ENCODE measurements at regions not wholly inside any gene's neighbourhood (a gene's known extent, or its start where the extent isn't known, plus 50 kb on each side); places are given as distances from the start of the nearest gene placed in this dataset.

DNA sequence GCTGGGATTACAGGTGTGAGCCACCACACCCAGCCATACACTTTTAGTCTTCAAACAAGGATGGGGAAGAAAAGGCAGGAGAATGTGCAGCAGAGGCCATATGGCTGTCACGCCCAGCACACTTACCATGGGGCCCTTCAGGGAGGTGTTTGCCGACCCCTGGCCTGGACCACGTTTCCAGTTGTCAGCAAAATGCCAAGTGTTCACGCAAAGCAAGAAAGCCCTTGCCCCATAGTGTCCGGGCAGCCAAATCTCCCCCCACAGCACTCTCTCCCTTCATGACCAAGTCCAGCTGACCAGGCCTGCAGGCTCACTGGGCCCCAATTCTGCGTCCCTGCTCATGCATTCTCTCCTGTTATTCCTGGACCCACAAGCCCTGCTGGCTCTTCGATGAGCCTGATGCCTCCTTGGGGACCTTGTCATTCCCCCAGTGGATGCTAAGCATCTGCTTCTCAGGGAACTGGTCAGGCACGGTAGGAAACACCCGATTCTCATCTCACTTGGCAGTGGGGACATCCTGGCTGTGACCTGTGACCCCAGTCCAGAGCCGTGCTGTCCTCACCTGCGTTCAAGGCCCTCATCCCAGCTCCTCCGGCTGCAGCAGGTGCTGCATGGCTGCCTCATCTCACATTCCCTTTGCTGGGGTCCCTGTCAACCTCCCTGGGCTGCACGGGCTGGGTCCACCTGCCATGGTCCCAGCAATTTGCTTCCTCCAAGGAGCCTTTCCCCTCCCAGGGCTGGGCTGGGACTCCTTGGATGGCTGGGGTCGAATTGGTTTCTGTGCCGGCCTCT lies 96.4 kb downstream of the CTTN start:
- no peak overlapping the region for H3K27ac ChIP-seq (ENCODE audit: low read depth in 1 of 2, low read length in 1 of 2)
- TF ChIP-seq CTCF (IDR thresholded peaks at IDR 0.05; ENCODE audit: control extremely low read depth, extremely low read depth): no peak
- no peaks in the 10 kb centered on the region for H3K27me3 ChIP-seq (ENCODE audit: control insufficient read depth in 3 of 3, insufficient read depth in 3 of 3, low read length in 2 of 3)
- H3K36me3 ChIP-seq (ENCODE audit: control insufficient read depth in 4 of 4, insufficient read depth in 4 of 4, low read length in 4 of 4): no peaks in the 10 kb centered on the region
- WGBS, 2 donors: 87 to 90% methylated on average over 15 of the region's 15 CpGs
- H3K9me3 ChIP-seq (ENCODE audit: control insufficient read depth in 4 of 4, insufficient read depth in 3 of 4, low read length in 3 of 4): peaks cover 0 to 21% (median 2%) of the 10 kb centered on the region in 4 donors
- H3K4me1 ChIP-seq (ENCODE audit: control insufficient read depth in 5 of 5, insufficient read depth in 5 of 5, low read length in 5 of 5): peaks cover 0 to 10% (median 3%) of the 10 kb centered on the region in 5 donors
- DNase-seq: no peak
- no peak overlapping the region for H3K9ac ChIP-seq (ENCODE audit: insufficient read depth in 1 of 2, low read length in 2 of 2)
- no peak for ATAC-seq (ENCODE audit: insufficient read depth, low FRiP score)
- H3K4me3 ChIP-seq: no peak overlapping the region

DNA sequence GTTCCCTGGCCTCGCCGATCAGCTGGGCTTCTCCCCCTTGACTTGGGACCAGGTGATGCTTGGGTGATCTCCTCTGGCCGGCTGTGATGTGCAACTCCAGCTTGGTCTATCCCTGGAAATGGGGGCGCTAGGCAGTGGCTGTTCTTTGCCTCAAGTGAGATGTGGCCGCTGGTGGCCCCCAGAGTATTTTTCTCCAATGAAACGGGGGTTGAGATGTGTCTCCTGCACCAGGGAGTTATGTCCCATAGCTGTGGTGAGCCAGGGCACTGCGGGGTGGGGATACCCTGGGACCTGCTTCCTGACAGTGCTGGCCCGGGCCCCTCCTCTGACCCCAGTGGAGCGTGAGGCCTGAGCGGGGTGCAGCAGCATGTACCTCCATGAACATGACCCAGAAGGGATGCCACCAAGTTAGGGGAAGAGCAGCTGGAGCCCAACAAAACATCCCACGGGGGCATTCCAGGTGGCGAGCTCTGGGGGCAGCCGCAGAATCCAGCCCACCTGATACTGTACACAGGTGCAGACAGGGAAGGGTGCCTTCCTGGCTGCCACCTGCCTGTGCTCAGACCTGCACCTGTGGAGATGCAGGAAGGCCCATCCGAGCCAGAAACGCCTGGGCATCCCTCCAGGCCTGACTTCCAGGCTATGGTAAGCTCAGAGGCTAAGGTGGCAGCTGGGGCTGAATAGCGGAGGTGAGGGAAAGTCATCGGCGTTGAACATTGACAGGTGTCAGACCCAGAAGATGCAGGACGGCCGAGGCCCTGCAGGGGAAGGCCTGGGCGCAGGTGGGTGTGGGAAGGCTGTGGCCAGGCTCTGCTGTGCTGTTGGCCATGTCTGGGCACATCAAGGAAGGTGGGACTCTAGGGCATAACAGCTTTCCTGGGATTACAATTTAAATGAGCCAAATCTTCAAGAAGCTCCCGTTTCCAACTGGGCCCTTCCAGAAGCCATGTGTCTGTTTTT lies 97.3 kb downstream of the CTTN start:
- no peak overlapping the region for H3K4me3 ChIP-seq
- H3K27ac ChIP-seq (ENCODE audit: low read depth in 1 of 2, low read length in 1 of 2): no peak overlapping the region
- 94 to 95% methylated on average over 22 of the region's 22 CpGs for WGBS, 2 donors
- no peak overlapping the region for H3K9ac ChIP-seq (ENCODE audit: insufficient read depth in 1 of 2, low read length in 2 of 2)
- no peak for TF ChIP-seq CTCF (IDR thresholded peaks at IDR 0.05; ENCODE audit: control extremely low read depth, extremely low read depth)
- H3K36me3 ChIP-seq (ENCODE audit: control insufficient read depth in 4 of 4, insufficient read depth in 4 of 4, low read length in 4 of 4): no peaks in the 10 kb centered on the region
- no peak for ATAC-seq (ENCODE audit: insufficient read depth, low FRiP score)
- no peaks in the 10 kb centered on the region for H3K27me3 ChIP-seq (ENCODE audit: control insufficient read depth in 3 of 3, insufficient read depth in 3 of 3, low read length in 2 of 3)
- no peak for DNase-seq
- peaks cover 0 to 10% (median 3%) of the 10 kb centered on the region in 5 donors for H3K4me1 ChIP-seq (ENCODE audit: control insufficient read depth in 5 of 5, insufficient read depth in 5 of 5, low read length in 5 of 5)
- peaks cover 0 to 14% (median 2%) of the 10 kb centered on the region in 4 donors for H3K9me3 ChIP-seq (ENCODE audit: control insufficient read depth in 4 of 4, insufficient read depth in 3 of 4, low read length in 3 of 4)

- peaks cover 0 to 3% (median 0%) of the 10 kb centered on the region in 4 donors for H3K9me3 ChIP-seq (ENCODE audit: control insufficient read depth in 4 of 4, insufficient read depth in 3 of 4, low read length in 3 of 4)
- no peak for TF ChIP-seq CTCF (IDR thresholded peaks at IDR 0.05; ENCODE audit: control extremely low read depth, extremely low read depth)
- H3K36me3 ChIP-seq (ENCODE audit: control insufficient read depth in 4 of 4, insufficient read depth in 4 of 4, low read length in 4 of 4): no peaks in the 10 kb centered on the region
- no peak overlapping the region for H3K9ac ChIP-seq (ENCODE audit: insufficient read depth in 1 of 2, low read length in 2 of 2)
- no peak for DNase-seq
- no peak overlapping the region for H3K4me3 ChIP-seq
- H3K27ac ChIP-seq (ENCODE audit: low read depth in 1 of 2, low read length in 1 of 2): no peak overlapping the region
- H3K27me3 ChIP-seq (ENCODE audit: control insufficient read depth in 3 of 3, insufficient read depth in 3 of 3, low read length in 2 of 3): no peaks in the 10 kb centered on the region
- no peak for ATAC-seq (ENCODE audit: insufficient read depth, low FRiP score)
- peaks cover 0 to 10% (median 3%) of the 10 kb centered on the region in 5 donors for H3K4me1 ChIP-seq (ENCODE audit: control insufficient read depth in 5 of 5, insufficient read depth in 5 of 5, low read length in 5 of 5)
- WGBS, 2 donors: 82 to 85% methylated on average over 16 of the region's 16 CpGs
Observed at GRCh38 chr11:70496591-70497535, 98.5 kb downstream of the CTTN start.

All from lung (tissue), 11 donors.